HG03103 (cell line): ENCODE measurements at regions not wholly inside any gene's neighbourhood (a gene's known extent, or its start where the extent isn't known, plus 50 kb on each side); places are given as distances from the start of the nearest gene placed in this dataset.
"Not testable (repeated sequence)": the region's sequence is repeated elsewhere in the genome, so short reads cannot be mapped to it uniquely, and the experiment has no call there.

Experiments
- ATAC-seq: cut with Tn5 transposase; IDR thresholded peaks from one replicate; pipeline ENCODE4 v1.9.1; 2021; ENCODE audit warnings: low read depth; ENCODE audit not compliant: unreplicated experiment

DNA sequence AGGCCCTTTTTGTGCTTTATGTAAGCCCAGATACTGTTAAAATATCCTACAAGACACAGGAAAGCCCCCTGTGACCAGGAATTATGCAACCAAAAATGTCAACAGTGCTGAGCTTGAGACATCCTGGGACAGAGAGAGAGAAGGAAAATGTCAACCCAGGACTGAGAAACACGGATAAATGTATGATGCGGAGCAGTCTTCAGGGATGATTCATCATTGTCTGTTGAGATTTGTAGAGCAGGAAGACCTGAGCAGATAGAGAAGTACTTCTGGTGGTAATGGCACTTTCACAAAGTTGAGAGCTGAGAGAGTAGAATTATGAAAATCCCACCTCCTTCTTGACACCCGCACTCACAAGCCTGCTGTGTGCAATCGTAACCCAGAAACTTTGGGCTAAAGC is 330.1 kb upstream of the FRG1 start:
- ATAC-seq = not testable (repeated sequence)

DNA sequence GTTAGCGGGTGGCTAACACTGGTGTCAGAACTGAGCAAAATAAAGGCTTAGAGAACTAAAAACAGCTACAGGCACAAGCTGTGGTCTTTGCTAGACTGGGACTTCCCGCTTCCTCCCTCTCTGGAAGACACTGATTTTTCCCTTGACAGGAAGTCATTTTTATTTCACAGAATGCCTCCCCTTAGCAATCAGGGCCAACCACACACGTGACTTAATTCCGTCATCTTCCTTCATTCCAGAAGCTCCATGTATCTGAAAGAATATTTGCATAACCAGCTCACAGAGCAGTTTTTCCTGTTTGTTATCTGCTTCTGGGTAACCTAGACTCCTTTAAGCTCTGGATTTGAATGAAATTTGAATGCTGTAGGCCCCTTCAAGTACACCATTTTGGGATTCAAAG is 327.5 kb upstream of the FRG1 start:
- no peak for ATAC-seq

DNA sequence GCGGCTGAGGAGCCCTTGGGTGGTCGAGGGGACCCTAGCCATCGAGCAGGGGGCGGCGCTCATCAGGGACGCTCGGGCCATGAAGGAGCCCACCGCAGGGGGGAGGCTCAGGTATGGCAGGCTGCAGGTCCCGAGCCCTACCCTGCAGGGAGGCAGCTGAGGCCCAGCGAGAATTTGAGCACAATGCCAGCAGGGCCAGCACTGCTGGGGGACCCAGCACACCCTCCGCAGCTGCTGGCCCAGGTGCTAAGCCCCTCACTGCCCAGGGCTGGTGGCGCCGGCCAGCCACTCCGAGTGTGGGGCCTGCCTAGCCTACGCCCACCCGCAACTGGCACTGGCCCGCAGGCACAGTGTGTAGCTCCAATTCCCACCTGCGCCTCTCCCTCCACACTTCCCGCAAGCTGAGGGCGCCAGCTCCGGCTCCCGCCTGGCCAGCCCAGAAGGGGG is 325.4 kb upstream of the FRG1 start:
- no peak for ATAC-seq

DNA sequence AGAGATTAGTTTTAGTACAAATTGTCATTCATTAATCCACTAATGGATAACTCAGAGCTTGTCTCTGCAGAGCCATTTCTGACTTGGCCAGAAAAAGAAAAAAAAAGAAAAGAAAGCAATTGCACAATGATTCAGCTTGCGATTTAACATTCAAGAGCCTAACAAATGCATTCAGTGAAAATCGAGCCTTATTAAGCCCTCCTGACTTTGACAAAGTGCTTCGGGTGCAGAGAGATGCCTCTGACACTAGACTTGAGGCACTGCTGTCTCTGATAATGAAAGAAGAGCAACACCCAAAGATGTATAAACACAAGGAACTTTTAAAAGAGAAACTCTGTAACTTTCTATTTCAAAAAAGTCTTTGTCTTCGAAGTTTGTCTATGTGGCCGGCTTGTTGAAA is 322.9 kb upstream of the FRG1 start:
- ATAC-seq = not testable (repeated sequence)

DNA sequence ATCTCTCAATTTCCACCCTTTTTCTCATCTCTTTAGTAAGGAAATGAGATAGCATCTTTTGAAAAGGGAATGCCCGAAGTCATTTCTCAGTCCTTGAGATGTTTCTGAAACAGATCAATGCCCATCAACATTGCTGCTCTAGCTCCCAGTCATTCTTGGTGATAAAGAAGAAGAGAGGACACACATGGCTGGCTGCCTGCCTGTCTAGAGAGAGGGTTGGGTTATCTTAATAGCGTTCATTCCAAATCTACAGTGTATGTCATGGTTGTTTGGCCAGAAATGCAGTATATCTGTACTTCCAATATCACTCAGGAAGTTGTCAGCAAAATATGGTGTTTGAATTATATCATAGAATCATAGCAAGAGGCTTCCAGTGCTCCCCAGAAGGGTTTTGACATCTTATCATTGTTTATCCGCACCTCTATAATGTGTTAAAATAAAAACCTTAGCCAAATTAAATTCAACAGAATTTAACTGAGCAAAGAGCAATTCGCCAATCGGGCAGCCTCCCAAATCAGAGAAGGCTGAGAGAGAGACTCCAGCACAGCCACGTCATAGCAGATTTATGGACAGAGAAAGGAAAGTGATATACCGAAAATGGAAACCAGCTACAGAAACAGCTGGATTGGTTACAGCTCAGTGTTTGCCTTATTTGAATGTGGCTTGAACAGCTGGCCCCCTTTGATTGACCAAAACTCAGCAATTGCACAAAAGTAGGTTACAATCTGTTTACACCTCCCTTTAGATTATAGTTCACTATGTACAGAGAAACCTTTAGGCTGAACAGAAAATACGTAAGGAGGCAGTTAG is 321.0 kb upstream of the FRG1 start:
- ATAC-seq = not testable (repeated sequence)

DNA sequence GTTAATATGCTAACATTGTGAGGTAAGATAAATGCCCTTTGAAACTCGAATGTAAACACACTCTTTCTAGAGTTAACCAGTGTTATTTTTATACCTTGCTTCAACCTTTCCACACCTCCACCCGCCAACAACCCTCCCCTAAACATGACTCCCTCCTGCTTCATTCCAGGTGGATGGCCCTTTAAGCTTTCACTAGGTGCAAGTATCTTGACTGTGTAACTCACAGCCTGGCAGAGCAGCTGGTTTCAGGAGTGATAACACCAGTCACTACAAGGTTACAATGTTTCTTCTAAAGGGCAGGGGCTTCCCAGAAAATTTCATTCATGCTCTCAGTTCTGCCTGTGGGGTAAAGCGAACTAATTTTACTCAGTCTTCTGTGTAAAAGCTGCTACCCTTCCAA is 318.1 kb upstream of the FRG1 start:
- not testable (repeated sequence) for ATAC-seq

DNA sequence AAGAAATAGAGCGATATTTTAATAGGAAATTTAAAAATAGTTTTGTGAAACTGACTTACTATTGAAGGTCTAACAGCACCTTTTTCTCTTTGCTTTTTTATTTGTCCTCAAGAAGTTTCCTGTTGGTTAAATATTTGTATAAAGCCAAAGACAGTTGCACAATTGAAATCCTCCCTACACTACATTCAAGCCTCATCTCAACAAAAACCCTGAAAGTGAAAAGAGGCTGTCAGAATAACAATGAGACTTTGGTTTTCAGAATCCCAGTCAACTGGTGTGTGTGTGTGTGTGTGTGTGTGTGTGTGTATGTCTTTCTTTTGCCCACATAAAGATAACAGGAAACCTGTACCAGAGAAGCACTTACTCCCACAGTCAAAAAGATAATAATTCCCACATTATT is 313.6 kb upstream of the FRG1 start:
- ATAC-seq = not testable (repeated sequence)

DNA sequence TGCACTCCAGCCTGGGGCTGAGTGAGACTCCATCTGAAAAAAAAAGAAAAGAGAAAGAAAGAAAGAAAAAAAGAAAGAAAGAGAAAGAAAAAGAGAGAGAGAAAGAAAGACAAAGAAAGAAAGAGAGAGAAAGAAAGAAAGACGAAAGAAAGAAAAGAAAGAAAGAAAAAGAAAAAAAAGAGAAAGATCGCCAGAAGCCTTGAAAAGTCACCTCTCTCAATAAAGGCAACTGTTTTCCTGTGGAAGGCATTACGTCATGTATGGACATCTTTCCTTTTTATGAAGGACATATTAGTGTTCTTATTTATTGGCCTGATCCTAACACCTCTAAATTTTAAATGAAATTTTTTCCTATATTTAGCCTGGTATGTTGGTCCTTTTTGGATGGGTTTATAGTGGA is 310.9 kb upstream of the FRG1 start:
- ATAC-seq = not testable (repeated sequence)

DNA sequence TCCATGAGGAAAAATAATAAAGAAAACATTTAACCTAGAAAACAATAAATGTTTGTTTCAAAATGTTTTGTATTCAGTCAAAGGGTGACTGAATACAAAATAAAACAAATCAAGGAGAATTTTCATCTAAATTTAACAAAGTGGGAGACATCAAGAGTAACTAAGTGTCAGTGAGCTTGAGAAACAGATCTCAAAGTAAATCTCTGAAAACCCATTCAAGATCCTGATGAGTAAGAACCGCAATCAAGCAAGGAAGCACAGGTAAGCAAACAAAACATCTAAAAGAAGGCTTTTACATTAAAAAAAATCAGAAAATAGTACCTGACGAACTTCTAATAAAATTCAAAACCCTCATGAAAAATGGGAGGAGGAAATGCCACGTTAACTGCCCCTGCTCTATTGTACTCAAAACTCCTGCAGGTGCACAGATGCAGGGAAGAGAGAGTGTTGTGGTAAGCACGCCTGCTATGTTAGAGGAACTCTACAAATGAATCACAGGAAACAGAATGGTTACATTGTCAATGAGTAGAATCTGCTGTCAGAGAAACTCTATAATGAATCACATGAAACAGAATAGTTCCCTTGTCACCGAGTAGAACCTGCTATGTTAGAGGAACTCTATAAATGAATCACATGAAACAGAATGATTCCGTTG is 309.6 kb upstream of the FRG1 start:
- peak; percentile 97 for ATAC-seq

DNA sequence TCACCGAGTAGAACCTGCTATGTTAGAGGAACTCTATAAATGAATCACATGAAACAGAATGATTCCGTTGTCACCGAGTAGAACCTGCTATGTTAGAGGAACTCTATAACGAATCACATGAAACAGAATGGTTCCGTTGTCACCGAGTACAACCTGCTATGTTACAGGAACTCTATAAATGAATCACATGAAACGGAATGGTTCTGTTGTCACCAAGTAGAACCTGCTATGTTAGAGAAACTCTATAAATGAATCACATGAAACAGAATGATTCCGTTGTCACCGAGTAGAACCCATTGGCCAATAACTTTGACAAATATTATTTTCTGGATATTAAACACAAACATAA is 309.1 kb upstream of the FRG1 start:
- ATAC-seq = not testable (repeated sequence)

DNA sequence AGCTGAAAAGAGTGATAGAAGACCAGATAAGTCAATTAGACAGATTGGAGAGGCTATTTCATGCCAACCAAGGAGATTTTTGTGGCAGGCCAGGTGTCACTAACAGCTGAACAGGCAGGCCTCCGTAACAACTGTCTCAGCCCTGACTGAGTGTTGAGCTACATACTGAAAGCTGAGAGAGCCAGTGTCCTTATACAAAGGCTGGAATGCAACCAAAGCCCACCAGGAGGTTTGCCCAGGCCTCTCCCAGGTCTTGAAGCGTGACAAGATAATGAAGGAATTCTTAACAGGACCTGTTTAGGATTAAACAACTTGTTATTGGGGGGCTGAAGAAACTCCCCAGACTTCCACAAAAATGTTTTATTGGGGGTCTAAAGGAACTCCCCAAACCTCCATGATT is 290.2 kb upstream of the FRG1 start:
- not testable (repeated sequence) for ATAC-seq

DNA sequence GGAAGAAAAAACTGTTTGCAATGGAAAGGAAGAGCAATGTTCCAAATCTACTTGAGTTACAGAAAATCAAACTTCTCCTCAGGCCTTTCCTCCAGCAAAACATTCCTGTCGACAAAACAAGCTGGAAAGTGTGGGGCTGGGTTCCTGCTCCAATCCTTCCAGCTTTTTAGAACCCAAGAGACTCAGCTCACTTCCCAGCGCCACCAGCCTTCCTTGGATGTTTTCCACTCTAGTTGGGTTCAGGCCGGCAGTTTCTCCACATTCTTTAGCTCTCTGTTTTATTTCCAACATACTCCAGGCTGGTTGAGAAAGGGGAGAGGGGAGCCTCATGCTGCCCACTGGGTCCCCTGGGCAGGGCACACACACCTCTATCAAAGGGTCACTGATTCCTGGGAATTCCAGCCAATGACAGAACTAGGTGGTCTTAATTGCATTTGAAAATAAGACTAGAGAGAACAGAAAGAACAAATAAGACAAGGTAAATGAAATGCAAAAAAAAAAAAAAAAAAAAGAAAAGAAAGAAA is 287.5 kb upstream of the FRG1 start:
- not testable (repeated sequence) for ATAC-seq

DNA sequence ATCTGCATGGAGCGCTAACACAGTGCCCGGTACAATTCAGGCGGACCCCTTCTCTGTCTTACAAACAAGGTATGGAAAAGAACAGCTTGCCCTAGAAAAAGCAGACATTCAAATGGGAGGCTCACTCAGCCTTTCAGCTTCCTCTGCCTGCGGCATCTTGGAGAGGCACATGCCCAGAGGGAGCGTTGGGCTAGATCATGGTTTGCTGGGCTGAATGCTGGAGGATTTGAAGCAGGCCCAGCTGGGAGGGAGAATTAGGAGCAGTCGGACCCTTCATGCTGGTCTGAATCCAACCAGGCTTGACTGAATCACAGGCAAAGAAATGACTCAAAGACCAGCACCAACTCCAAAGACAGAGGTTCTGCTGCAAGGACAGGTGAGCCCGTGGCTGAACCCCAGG is 286.7 kb upstream of the FRG1 start:
- ATAC-seq = not testable (repeated sequence)

DNA sequence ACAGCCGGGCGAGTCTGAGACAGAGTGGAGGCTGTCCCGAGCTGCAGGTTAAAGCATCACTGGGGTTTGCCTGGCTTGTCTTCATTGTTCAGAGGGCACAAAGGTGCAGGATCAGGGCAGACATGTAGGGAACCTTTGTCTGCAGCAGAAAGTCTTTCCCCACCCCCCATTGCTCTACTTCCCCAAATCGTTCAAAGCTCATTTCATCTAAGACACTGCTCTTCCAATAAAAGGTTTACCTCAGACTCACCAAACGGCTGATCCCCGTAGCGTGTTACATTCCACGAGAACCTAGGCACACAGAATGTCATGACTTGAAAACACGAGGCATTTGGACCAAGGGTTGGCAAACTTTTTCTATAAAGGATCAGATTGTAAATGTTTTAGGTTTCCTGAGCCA is 286.3 kb upstream of the FRG1 start:
- ATAC-seq = not testable (repeated sequence)

DNA sequence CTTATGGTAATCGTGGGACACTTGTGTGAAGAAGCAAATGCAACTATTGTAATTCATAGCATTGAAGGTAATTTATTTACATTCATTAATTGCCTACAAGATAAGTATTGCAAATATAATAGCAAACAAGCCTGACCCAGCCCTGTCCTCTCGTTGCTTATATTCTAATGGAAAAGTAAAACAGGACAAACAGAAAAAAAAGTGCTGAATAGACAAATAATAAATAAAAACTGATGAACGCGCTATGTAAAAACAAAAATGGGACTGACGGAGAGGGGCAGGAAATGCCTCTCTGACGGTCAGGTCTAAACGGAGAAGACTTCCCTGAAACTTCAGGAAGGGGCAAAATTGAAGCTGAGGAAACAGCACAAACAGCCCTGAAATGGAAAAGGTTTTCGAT is 284.9 kb upstream of the FRG1 start:
- not testable (repeated sequence) for ATAC-seq

DNA sequence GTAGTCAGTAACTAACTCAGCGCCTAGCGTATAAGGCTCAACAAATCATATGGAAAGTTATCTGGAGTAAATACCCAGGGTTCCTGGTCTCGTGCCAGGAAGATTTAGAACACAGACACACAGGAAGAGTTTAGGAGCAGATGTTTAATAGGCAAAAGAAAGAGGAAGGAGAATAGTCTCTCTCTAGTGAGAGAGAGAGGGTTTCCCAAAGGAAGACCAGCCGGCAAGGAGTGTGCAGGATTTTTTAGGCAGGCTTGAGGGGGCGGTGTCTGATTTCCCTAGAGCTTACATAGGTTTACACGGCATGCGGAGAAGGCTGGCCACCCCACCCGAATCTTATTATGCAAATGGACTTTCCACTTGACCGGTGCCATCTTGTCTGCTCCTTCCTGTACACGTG is 284.0 kb upstream of the FRG1 start:
- no peak for ATAC-seq

DNA sequence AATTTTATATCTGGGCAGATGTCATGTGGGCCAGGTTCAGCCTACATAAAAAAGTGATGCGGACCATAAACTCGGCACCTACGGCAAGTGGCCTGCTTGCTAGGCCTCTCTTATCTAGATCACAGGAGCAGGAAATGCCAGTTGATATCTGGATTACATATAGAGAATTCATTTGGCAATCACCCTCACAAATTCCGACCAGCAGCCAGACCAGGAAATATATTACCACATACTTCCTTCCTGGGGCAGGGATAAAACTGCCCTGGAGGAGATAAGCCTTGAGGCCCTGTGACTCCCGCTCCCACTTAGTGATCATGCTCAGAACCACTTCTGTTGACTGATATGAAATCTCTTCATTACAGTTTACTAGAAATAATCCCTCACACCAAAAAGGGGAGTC is 282.4 kb upstream of the FRG1 start:
- not testable (repeated sequence) for ATAC-seq

DNA sequence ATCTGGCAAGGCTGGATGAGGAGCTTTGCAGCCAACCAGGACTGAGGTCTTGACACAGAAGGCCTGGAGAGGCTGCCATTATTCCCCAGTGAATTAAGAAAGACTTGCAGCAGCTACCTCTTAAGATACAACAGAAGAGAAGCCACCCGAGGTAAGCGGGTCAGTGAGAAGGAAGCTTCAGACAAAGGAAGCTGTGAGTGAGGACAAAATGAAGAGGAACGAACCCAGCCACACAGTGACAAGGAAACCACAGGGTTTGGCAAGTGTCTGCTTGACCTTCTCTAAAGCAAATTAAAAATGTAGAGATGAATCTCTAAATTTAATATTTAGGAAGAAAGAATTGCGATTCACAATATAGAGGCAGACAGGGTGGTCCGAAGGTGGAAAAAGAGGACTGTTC is 281.8 kb upstream of the FRG1 start:
- not testable (repeated sequence) for ATAC-seq

DNA sequence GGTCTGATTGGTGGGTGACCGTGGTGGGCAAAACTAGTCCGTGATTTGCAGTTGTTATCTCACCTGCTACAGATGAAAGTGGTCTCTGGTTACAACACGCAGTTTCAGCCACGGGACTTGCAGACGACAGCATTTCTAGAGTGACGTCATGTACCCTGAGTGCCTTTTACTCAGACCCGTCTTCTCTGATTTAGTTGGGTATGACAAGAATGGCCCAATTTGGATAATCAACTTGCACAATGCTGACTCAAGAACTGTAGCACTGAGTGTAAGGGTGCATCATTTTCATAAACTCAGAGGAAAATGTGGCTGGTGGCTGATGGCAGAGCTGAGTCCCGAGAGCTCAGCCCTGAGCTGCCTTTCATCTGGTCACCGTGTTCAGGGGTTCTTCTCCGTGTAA is 281.4 kb upstream of the FRG1 start:
- ATAC-seq = no peak

DNA sequence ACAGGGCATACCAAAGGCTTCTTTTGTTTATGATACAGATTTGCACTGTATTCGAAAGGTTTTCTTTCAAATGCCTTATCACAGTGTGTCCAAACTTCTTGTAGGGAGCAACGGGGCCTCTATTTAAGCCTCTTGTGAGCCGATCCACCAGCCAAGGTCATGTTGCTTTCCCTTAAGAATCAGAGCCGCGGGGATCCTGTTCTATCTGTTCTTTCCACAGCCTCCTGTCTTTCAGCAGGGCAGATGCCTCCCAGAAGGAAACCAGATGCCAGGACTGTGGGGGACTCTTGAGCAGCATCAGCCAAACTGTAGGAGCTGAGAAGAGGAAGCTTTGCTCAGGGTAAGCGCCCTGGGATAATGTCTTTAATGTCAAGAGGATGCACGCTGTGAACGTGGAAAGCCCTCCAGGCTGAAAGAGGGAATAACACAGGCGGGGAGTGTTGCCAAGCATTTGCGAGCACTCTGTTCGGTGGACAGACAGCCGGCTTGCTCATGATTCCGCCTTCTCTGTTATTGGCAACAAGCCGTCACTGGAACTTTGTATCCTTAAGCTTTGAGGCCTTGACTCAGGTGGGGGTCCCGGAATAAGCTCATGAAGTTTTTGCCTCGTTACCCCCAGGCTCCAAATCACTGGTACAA is 279.8 kb upstream of the FRG1 start:
- ATAC-seq = no peak

DNA sequence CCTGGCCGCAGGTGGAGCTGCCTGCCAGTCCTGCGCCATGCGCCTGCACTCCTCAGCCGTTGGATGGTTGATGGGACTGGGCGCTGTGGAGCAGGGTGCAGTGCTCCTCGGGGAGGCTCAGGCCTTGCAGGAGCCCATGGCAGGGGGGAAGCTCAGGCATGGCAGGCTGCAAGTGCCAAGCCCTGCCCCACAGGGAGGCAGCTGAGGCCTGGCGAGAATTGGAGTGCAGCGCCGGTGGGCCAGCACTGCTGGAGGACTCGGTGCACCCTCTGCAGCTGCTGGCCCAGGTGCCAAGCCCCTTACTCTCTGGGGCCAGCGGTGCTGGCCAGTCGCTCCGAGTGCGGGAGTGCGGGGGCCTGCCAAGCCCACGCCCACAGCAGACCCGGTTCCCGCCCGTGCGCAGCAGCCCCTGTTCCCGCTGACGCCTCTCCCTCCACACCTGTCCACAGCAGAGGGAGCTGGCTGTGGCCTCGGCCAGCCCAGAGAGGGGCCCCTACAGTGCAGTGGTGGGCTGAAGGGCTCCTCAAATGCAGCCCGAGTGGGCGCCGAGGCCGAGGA is 275.9 kb upstream of the FRG1 start:
- ATAC-seq = no peak
